Muscle layer of colon (tissue), 2 donors: ENCODE measurements at regions not wholly inside any gene's neighbourhood (a gene's known extent, or its start where the extent isn't known, plus 50 kb on each side); places are given as distances from the start of the nearest gene placed in this dataset.
"Not testable (repeated sequence)": the region's sequence is repeated elsewhere in the genome, so short reads cannot be mapped to it uniquely, and the experiment has no call there.

Experiments used
- H3K27ac ChIP-seq: one replicate; pipeline ENCODE4 v1.7.0; 2013; ENCODE audit warnings: low read depth, mild to moderate bottlenecking, low read length, moderate library complexity
- H3K27me3 ChIP-seq, 2 donors: one replicate each; pipeline ENCODE4 v1.7.0; 2013; ENCODE audit warnings: low read length in 2 of 2, mild to moderate bottlenecking in 2 of 2; ENCODE audit not compliant: insufficient read depth in 2 of 2, control insufficient read depth in 1 of 2
- H3K36me3 ChIP-seq: one replicate; pipeline ENCODE4 v1.7.0; 2013; ENCODE audit warnings: mild to moderate bottlenecking, low read length; ENCODE audit not compliant: insufficient read depth
- H3K4me1 ChIP-seq: one replicate; pipeline ENCODE4 v1.7.0; 2013; ENCODE audit warnings: mild to moderate bottlenecking, low read length; ENCODE audit not compliant: insufficient read depth
- H3K4me3 ChIP-seq, 2 donors: one replicate each; pipeline ENCODE4 v1.7.0; 2013; ENCODE audit warnings: low read length in 2 of 2, low read depth in 1 of 2, mild to moderate bottlenecking in 1 of 2, moderate library complexity in 1 of 2
- H3K9ac ChIP-seq: one replicate; pipeline ENCODE4 v1.7.0; 2013; ENCODE audit warnings: low read length
- H3K9me3 ChIP-seq: one replicate; pipeline ENCODE4 v1.7.0; 2013; ENCODE audit warnings: mild to moderate bottlenecking, low read length
- donor health status: abdominal sarcoma.
- donor health status: Adenocarcinoma of cecum.

GRCh38 chr17:36679815-36680467 is 78.6 kb downstream of the MRM1 start:
- Histone ChIP-seq H3K9ac (no peak overlapping the region), H3K36me3 (no peaks in the 10 kb centered on the region), H3K4me1 (no peaks in the 10 kb centered on the region), H3K27ac (no peak overlapping the region), H3K4me3 (no peak overlapping the region), H3K9me3 (no peaks in the 10 kb centered on the region), H3K27me3 (no peaks in the 10 kb centered on the region)

- no peak overlapping the region for H3K27ac ChIP-seq
- no peaks in the 10 kb centered on the region for H3K4me1 ChIP-seq
- H3K9me3 ChIP-seq: no peaks in the 10 kb centered on the region
- no peak overlapping the region for H3K4me3 ChIP-seq
- H3K27me3 ChIP-seq: no peaks in the 10 kb centered on the region
- no peak overlapping the region for H3K9ac ChIP-seq
- H3K36me3 ChIP-seq: no peaks in the 10 kb centered on the region
Observed at GRCh38 chr17:36680701-36681202, 79.4 kb downstream of the MRM1 start.

DNA sequence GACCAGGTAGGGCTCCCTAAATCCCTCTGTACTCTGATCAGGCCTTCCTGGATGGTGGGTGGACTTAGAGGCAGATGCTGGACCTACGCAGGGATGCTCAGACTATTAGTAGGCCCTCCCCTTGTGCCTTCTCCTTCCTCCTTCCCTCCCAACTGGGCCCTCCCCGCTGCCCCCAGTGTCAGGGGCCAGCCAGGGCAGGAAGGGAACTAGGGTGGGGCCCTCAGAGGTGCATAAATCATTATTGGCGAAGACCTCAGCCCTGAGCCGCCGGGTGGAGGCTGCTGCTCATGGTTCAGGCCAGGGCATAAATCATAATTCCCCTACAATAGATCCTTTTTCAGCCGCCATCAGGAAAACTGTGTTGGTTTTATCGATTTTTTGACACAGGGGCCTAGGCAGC is 81.4 kb downstream of the MRM1 start:
- Histone ChIP-seq H3K36me3 (no peaks in the 10 kb centered on the region), H3K4me3 (no peak overlapping the region), H3K27ac (no peak overlapping the region), H3K27me3 (no peaks in the 10 kb centered on the region), H3K9me3 (no peaks in the 10 kb centered on the region), H3K4me1 (no peaks in the 10 kb centered on the region), H3K9ac (no peak overlapping the region)

GRCh38 chr17:36683387-36683786 is 82.0 kb downstream of the MRM1 start:
- H3K27me3 ChIP-seq: no peaks in the 10 kb centered on the region
- H3K9ac ChIP-seq: no peak overlapping the region
- no peaks in the 10 kb centered on the region for H3K9me3 ChIP-seq
- no peak overlapping the region for H3K4me3 ChIP-seq
- H3K27ac ChIP-seq: no peak overlapping the region
- no peaks in the 10 kb centered on the region for H3K36me3 ChIP-seq
- H3K4me1 ChIP-seq: no peaks in the 10 kb centered on the region

GRCh38 chr17:36684134-36684533 is 82.8 kb downstream of the MRM1 start:
- Histone ChIP-seq H3K27ac (no peak overlapping the region), H3K9me3 (no peaks in the 10 kb centered on the region), H3K36me3 (no peaks in the 10 kb centered on the region), H3K4me3 (no peak overlapping the region), H3K9ac (no peak overlapping the region), H3K4me1 (no peaks in the 10 kb centered on the region), H3K27me3 (no peaks in the 10 kb centered on the region)

DNA sequence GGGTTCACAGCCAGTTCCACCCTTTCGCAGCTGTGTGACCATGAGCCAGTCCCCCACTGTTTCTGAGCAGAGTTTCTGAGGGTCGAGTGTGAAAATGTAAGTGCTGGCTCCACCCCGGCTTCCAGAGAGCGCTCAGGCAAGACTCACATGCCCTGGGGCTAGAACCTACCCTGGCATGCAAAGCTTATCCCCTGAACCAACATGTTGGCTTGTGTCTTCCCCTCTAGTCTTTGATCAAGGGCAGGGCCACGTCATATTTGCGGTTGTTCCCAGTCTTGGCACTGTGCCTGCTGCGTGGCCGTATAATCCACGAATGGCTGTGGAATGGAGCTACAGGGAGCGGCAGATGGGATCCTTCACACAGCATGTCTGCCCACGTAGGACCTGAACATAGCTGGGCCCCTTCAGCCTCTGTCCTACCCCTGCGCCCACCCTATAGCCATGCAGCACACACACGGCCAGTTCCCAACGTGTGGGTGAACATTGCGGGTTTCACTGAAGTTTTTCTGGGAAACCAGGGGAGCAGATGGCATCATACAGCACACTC is 84.8 kb downstream of the MRM1 start:
- H3K4me3 ChIP-seq: no peak overlapping the region
- no peaks in the 10 kb centered on the region for H3K4me1 ChIP-seq
- no peak overlapping the region for H3K9ac ChIP-seq
- H3K36me3 ChIP-seq: no peaks in the 10 kb centered on the region
- H3K27me3 ChIP-seq: no peaks in the 10 kb centered on the region
- no peaks in the 10 kb centered on the region for H3K9me3 ChIP-seq
- H3K27ac ChIP-seq: no peak overlapping the region

GRCh38 chr17:36687736-36688135 is 86.4 kb downstream of the MRM1 start:
- Histone ChIP-seq H3K27ac (no peak overlapping the region), H3K27me3 (no peaks in the 10 kb centered on the region), H3K4me3 (no peak overlapping the region), H3K9me3 (no peaks in the 10 kb centered on the region), H3K36me3 (no peaks in the 10 kb centered on the region), H3K9ac (no peak overlapping the region), H3K4me1 (no peaks in the 10 kb centered on the region)

GRCh38 chr17:36689089-36689667 is 87.8 kb downstream of the MRM1 start:
- no peaks in the 10 kb centered on the region for H3K4me1 ChIP-seq
- H3K9me3 ChIP-seq: no peaks in the 10 kb centered on the region
- no peak overlapping the region for H3K9ac ChIP-seq
- H3K36me3 ChIP-seq: no peaks in the 10 kb centered on the region
- H3K27me3 ChIP-seq: no peaks in the 10 kb centered on the region
- H3K4me3 ChIP-seq: no peak overlapping the region
- no peak overlapping the region for H3K27ac ChIP-seq

DNA sequence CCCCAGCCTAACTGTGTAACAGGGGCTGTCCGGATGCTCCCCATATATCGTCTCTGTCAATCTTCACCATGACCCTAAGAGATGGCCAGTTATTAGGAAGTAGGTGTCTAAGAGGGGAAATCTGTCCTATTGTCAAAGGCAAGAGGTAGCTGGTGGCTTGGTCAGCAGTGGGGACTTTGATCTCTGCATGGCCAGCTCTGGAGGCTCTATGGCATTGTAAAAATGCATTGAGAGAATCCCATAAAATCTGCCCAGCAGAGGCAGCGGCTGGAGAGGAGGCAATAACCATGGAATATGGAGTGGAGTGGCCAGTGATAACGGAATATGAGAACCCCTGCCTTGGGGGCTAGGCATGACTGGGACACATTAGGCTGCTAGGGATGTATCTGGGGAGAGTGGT is 88.8 kb downstream of the MRM1 start:
- Histone ChIP-seq H3K36me3 (no peaks in the 10 kb centered on the region), H3K4me3 (no peak overlapping the region), H3K27me3 (no peaks in the 10 kb centered on the region), H3K4me1 (no peaks in the 10 kb centered on the region), H3K9me3 (no peaks in the 10 kb centered on the region), H3K9ac (no peak overlapping the region), H3K27ac (no peak overlapping the region)

GRCh38 chr17:36691606-36692005 is 90.2 kb downstream of the MRM1 start:
- Histone ChIP-seq H3K4me3 (no peak overlapping the region), H3K27me3 (no peaks in the 10 kb centered on the region), H3K4me1 (no peaks in the 10 kb centered on the region), H3K36me3 (no peaks in the 10 kb centered on the region), H3K9me3 (no peaks in the 10 kb centered on the region), H3K9ac (no peak overlapping the region), H3K27ac (no peak overlapping the region)

- no peak overlapping the region for H3K4me3 ChIP-seq
- H3K36me3 ChIP-seq: no peaks in the 10 kb centered on the region
- H3K4me1 ChIP-seq: no peaks in the 10 kb centered on the region
- H3K9me3 ChIP-seq: no peaks in the 10 kb centered on the region
- H3K9ac ChIP-seq: no peak overlapping the region
- H3K27me3 ChIP-seq: peaks cover 0 to under 1% of the 10 kb centered on the region in 2 donors
- no peak overlapping the region for H3K27ac ChIP-seq
Observed at GRCh38 chr17:36695082-36695481, 93.7 kb downstream of the MRM1 start.

GRCh38 chr17:36695710-36696109 is 94.3 kb downstream of the MRM1 start:
- not testable (repeated sequence) for H3K36me3 ChIP-seq, H3K27ac ChIP-seq, H3K4me1 ChIP-seq, H3K27me3 ChIP-seq, H3K4me3 ChIP-seq, H3K9ac ChIP-seq, H3K9me3 ChIP-seq
